Psoas muscle (tissue), 7 donors: ENCODE measurements at regions not wholly inside any gene's neighbourhood (a gene's known extent, or its start where the extent isn't known, plus 50 kb on each side); places are given as distances from the start of the nearest gene placed in this dataset.
"Not testable (repeated sequence)": the region's sequence is repeated elsewhere in the genome, so short reads cannot be mapped to it uniquely, and the experiment has no call there.

Experiments used
- ATAC-seq, 4 donors: fragments of 200-7000 bp; cut with Tn5 transposase; one replicate each; pipeline ENCODE4 v1.9.1; 2020; ENCODE audit warnings: moderate library complexity in 3 of 4, mild to moderate bottlenecking in 2 of 4
- DNase-seq, 2 donors: peaks; one replicate each; pipeline ENCODE4 v3.0.0-alpha.2; 2020
- H3K27ac ChIP-seq: fragments of 200-600 bp; one replicate; pipeline ENCODE4 v1.8.0; 2022
- H3K27me3 ChIP-seq, 3 donors: fragments of 200-600 bp in 1 of 3; one replicate each; pipeline versions ENCODE4 v1.6.1 to v1.8.0; 2013 to 2022; ENCODE audit warnings: low read length in 2 of 3, mild to moderate bottlenecking in 2 of 3, moderate library complexity in 1 of 3; ENCODE audit not compliant: insufficient read depth in 3 of 3
- H3K36me3 ChIP-seq, 2 donors: fragments of 200-600 bp in 1 of 2; one replicate each; pipeline versions ENCODE4 v1.6.1 to v1.8.0; 2013 to 2022; ENCODE audit warnings: low read depth in 1 of 2, mild to moderate bottlenecking in 1 of 2, moderate library complexity in 1 of 2; ENCODE audit not compliant: insufficient read depth in 1 of 2
- H3K4me1 ChIP-seq: fragments of 200-600 bp; one replicate; pipeline ENCODE4 v1.8.0; 2022
- H3K4me3 ChIP-seq: fragments of 200-600 bp; one replicate; pipeline ENCODE4 v1.8.0; 2022; ENCODE audit warnings: mild to moderate bottlenecking
- H3K9me3 ChIP-seq: fragments of 200-600 bp; one replicate; pipeline ENCODE4 v1.8.0; 2022
- WGBS, 3 donors: extraction: QIAGEN DNeasy Blood & Tissue Kit; methylation state at CpG; one replicate each; pipeline versions ENCODE4 v1.1.6 to v1.1.7; 2013; 5-methylcytosine and 5-hydroxymethylcytosine counted together
- intact Hi-C, 2 donors: fragments of 100-400 bp; cut with DNase I; formaldehyde crosslinking; loops; one replicate each; pipeline versions ENCODE4 v1.11.0 to v1.14.2; 2022
- donor health status: healthy with polysubstance abuse.
- donor health status: DM: no; HTN: no; CAD: no; lungs with moderate emphysema.
- donor health status: Bipolar disorder and iron deficiency.
- donor health status: healthy.
- donor health status: DM: yes; HTN: yes; CAD: no.
- donor health status: DM: no; HTN: no; CAD: no.
- donor health status: DM: yes; HTN: yes; CAD: no.

DNA sequence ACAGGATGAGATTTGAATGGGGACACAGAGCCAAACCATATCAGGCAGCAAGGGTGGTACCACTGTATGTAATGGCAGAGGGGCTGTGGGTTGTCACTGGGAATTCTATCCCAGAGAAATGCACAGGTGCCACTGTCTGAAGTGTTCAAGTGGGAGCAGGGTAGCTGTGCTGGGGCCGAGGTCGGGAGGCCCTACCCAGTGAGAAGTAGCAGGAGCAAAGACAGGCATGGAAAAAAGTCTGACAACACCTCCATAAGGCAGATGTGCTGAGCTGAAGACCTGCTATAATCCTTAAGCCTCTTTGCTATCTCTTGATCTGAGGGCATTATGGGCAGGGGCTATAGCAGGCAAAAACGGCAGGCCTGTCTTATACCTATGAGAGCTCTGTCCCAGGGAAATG lies 86.9 kb upstream of the ANKRD20A1 start:
- intact Hi-C loops, ATAC-seq, H3K27ac ChIP-seq, H3K4me1 ChIP-seq, DNase-seq, H3K27me3 ChIP-seq, H3K4me3 ChIP-seq, H3K9me3 ChIP-seq, H3K36me3 ChIP-seq: not testable (repeated sequence)
- 75 to 92% (median 90%) methylated on average over 2 of the region's 3 CpGs for WGBS, 3 donors

DNA sequence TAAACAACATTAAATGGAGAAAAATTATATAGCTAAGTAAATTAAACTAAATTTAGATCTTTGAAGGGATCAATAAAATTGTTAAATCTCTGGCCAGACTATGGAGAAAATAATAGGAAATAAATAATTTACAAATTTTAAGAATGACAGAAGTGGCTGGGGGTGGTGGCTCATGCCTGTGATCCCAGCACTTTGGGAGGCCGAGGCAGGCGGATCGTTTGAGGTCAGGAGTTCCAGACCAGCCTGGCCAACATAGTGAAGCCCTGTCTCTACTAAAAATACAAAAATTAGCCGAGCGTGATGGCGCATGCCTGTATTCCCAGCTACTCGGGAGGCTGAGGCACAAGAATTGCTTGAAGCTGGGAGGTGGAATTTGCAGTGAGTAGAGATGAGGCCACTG lies 58.6 kb upstream of the ANKRD20A1 start:
- H3K27ac ChIP-seq, H3K4me1 ChIP-seq, H3K4me3 ChIP-seq, H3K36me3 ChIP-seq, intact Hi-C loops, H3K9me3 ChIP-seq, H3K27me3 ChIP-seq, ATAC-seq: not testable (repeated sequence)
- WGBS, 3 donors: 86 to 94% (median 91%) methylated on average over 3 of the region's 7 CpGs
- peak in 1 of 2 donors; percentile 23 for DNase-seq
